Body of pancreas (tissue), 4 donors: ENCODE measurements at regions not wholly inside any gene's neighbourhood (a gene's known extent, or its start where the extent isn't known, plus 50 kb on each side); places are given as distances from the start of the nearest gene placed in this dataset.

Source experiments
- POLR2A ChIP-seq, 3 donors: fragments of 450-650 bp; IDR thresholded peaks; one replicate each; pipeline ENCODE4 v1.6.1; 2016; ENCODE audit warnings: antibody characterized with exemption in 3 of 3, mild to moderate bottlenecking in 2 of 3
- TF ChIP-seq, protein P1 (sequence below), 7 experiments: fragments of 450-650 bp in 4 of 7; fragments of 200-600 bp in 3 of 7; sonication (generic) in 3 of 7; IDR thresholded peaks; one replicate each; pipeline ENCODE4 v1.5.1; 2016 to 2019; ENCODE audit warnings: antibody characterized with exemption in 7 of 7

DNA sequence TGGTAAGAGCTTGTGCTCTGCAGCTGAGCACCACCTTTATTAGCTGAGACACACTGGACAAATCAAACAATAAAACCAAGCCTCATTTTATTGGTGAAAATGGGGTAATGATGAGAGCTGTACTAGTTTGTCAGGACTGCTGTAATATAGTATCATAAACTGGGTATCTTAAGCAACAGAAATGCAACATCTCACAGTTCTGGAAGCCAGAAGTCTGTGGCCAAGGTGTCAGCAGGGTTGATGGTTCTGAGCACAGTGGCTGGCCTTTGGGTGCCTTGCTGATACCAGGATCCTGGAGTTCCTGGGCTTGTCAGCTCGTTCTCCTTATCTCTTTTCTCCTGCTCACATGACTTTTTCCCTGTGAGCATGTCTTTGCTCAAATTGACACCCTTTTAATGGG is 513.1 kb downstream of the IRX1 start:
- TF ChIP-seq, protein P1, sequence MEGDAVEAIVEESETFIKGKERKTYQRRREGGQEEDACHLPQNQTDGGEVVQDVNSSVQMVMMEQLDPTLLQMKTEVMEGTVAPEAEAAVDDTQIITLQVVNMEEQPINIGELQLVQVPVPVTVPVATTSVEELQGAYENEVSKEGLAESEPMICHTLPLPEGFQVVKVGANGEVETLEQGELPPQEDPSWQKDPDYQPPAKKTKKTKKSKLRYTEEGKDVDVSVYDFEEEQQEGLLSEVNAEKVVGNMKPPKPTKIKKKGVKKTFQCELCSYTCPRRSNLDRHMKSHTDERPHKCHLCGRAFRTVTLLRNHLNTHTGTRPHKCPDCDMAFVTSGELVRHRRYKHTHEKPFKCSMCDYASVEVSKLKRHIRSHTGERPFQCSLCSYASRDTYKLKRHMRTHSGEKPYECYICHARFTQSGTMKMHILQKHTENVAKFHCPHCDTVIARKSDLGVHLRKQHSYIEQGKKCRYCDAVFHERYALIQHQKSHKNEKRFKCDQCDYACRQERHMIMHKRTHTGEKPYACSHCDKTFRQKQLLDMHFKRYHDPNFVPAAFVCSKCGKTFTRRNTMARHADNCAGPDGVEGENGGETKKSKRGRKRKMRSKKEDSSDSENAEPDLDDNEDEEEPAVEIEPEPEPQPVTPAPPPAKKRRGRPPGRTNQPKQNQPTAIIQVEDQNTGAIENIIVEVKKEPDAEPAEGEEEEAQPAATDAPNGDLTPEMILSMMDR (IDR thresholded peaks at IDR 0.05) = no peak
- TF ChIP-seq POLR2A (IDR thresholded peaks at IDR 0.05) = no peak
